Dermis microvascular lymphatic vessel endothelial cell (primary cell): ENCODE measurements at regions not wholly inside any gene's neighbourhood (a gene's known extent, or its start where the extent isn't known, plus 50 kb on each side); places are given as distances from the start of the nearest gene placed in this dataset.

ENCODE experiments used
- DNase-seq, 2 donors: peaks; one replicate each; pipeline versions ENCODE4 v3.0.0 to v3.0.0-alpha.2; 2010; ENCODE audit warnings: low read depth in 2 of 2

- no peak for DNase-seq
Measured at GRCh38 chr7:67821116-67821515, 824.5 kb downstream of the TYW1 start.

- DNase-seq, result no peak
Measured at GRCh38 chr7:67823345-67823744, 826.7 kb downstream of the TYW1 start.

GRCh38 chr7:67825356-67825755 is 828.7 kb downstream of the TYW1 start:
- DNase-seq, result no peak

- no peak for DNase-seq
Measured at GRCh38 chr7:67841896-67842295, 845.3 kb downstream of the TYW1 start.

- no peak for DNase-seq
Measured at GRCh38 chr7:67842571-67842970, 845.9 kb downstream of the TYW1 start.

GRCh38 chr7:67843001-67843565 is 846.5 kb downstream of the TYW1 start:
- no peak for DNase-seq

GRCh38 chr7:67843615-67844014 is 847.0 kb downstream of the TYW1 start:
- DNase-seq, result no peak

- DNase-seq, result no peak
Measured at GRCh38 chr7:67847092-67847787, 850.6 kb downstream of the TYW1 start.

GRCh38 chr7:67854221-67855178 is 857.9 kb downstream of the TYW1 start:
- DNase-seq, result no peak

- DNase-seq, result no peak
Measured at GRCh38 chr7:67855322-67855721, 858.7 kb downstream of the TYW1 start.

GRCh38 chr7:67856046-67856445 is 859.4 kb downstream of the TYW1 start:
- DNase-seq, result no peak

- DNase-seq, result no peak
Measured at GRCh38 chr7:67857698-67858097, 861.1 kb downstream of the TYW1 start.

- DNase-seq, result no peak
Measured at GRCh38 chr7:67858931-67859330, 862.3 kb downstream of the TYW1 start.

- no peak for DNase-seq
Measured at GRCh38 chr7:67863911-67864310, 867.3 kb downstream of the TYW1 start.

- DNase-seq, result no peak
Measured at GRCh38 chr7:67866054-67866453, 869.4 kb downstream of the TYW1 start.

- DNase-seq, result no peak
Measured at GRCh38 chr7:67866812-67867211, 870.2 kb downstream of the TYW1 start.

GRCh38 chr7:67870396-67870795 is 873.8 kb downstream of the TYW1 start:
- no peak for DNase-seq

- DNase-seq, result no peak
Measured at GRCh38 chr7:67875558-67875957, 878.9 kb downstream of the TYW1 start.

- no peak for DNase-seq
Measured at GRCh38 chr7:67878808-67879207, 882.2 kb downstream of the TYW1 start.

GRCh38 chr7:67882843-67883242 is 886.2 kb downstream of the TYW1 start:
- DNase-seq, result no peak

GRCh38 chr7:67890316-67890715 is 893.7 kb downstream of the TYW1 start:
- no peak for DNase-seq

- no peak for DNase-seq
Measured at GRCh38 chr7:67894746-67895145, 898.1 kb downstream of the TYW1 start.
